ENCODE measurements at regions not wholly inside any gene's neighbourhood (a gene's known extent, or its start where the extent isn't known, plus 50 kb on each side); places are given as distances from the start of the nearest gene placed in this dataset.
"Not testable (repeated sequence)": the region's sequence is repeated elsewhere in the genome, so short reads cannot be mapped to it uniquely, and the experiment has no call there.

GRCh38 chr3:71926262-71926600, 141.3 kb upstream of the PROK2 start:
- no peak for DNase-seq

- not testable (repeated sequence) for DNase-seq
Measured at GRCh38 chr3:71925511-71926261, 140.7 kb upstream of the PROK2 start.

- DNase-seq = no peak
Measured at GRCh38 chr3:71924721-71925120, 139.8 kb upstream of the PROK2 start.

- DNase-seq = no peak
Measured at GRCh38 chr3:71921036-71921435, 136.1 kb upstream of the PROK2 start.

- DNase-seq = no peak
Measured at GRCh38 chr3:71919572-71919971, 134.6 kb upstream of the PROK2 start.

GRCh38 chr3:71917545-71917944, 132.6 kb upstream of the PROK2 start:
- DNase-seq = no peak

- DNase-seq = no peak
Measured at GRCh38 chr3:71916747-71917369, 131.9 kb upstream of the PROK2 start.

GRCh38 chr3:71912839-71913495, 128.0 kb upstream of the PROK2 start:
- DNase-seq = no peak

- DNase-seq = no peak
Measured at GRCh38 chr3:71910108-71910507, 125.2 kb upstream of the PROK2 start.

GRCh38 chr3:71907996-71908395, 123.0 kb upstream of the PROK2 start:
- DNase-seq = no peak

- DNase-seq = no peak
Measured at GRCh38 chr3:71906976-71907375, 122.0 kb upstream of the PROK2 start.

- DNase-seq = no peak
Measured at GRCh38 chr3:71905426-71905825, 120.5 kb upstream of the PROK2 start.

GRCh38 chr3:71903936-71904335, 119.0 kb upstream of the PROK2 start:
- DNase-seq = no peak

GRCh38 chr3:71903112-71903495, 118.2 kb upstream of the PROK2 start:
- no peak for DNase-seq

- DNase-seq = no peak
Measured at GRCh38 chr3:71902258-71903111, 117.5 kb upstream of the PROK2 start.

GRCh38 chr3:71901645-71902044, 116.7 kb upstream of the PROK2 start:
- DNase-seq = no peak

- DNase-seq = no peak
Measured at GRCh38 chr3:71900057-71900456, 115.1 kb upstream of the PROK2 start.

- DNase-seq = no peak
Measured at GRCh38 chr3:71896751-71897150, 111.8 kb upstream of the PROK2 start.

GRCh38 chr3:71893702-71894479, 108.9 kb upstream of the PROK2 start:
- DNase-seq = no peak

GRCh38 chr3:71893122-71893521, 108.2 kb upstream of the PROK2 start:
- no peak for DNase-seq

- DNase-seq = no peak
Measured at GRCh38 chr3:71891483-71891882, 106.5 kb upstream of the PROK2 start.

- DNase-seq = no peak
Measured at GRCh38 chr3:71890356-71890931, 105.5 kb upstream of the PROK2 start.

All from activated effector memory CD4-positive, alpha-beta T cell treated with anti-CD3 and anti-CD28 coated beads, Interleukin-2, amount 50 U/mL, for 16 hours (primary cell).